ENCODE measurements at regions not wholly inside any gene's neighbourhood (a gene's known extent, or its start where the extent isn't known, plus 50 kb on each side); places are given as distances from the start of the nearest gene placed in this dataset.

DNA sequence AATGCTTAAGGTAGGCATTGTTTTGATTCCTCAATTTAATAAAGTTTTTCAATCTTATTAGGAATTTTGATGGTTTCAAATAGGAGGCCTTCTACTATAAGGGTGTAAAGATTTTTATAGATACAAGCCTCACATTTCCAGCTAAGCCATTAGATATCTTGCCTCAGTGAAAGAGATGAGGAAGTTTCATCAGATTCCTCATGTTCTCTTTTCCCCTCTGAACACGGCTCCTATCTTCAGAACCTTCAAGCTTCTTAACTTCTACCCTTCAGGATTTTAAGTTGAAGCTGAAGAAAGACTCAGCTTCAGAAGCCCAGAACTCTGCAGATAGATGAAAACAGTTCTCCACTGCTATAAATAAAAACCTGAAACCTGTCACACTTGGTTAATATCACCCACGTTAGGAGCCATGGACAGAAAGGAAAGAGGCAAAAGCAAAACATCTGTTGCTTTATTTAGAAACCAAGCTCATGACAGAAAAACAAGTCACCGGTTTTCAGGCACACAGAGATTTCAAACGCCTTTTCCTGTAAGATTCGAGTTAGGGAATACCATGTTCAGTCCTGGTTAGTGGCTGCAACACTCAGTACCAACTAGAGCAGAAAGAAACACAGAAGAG is 82.2 kb upstream of the GOLGA8B start:
- Mint-ChIP-seq H3K9me3 (ENCODE audit: unreplicated experiment) (no peaks in the 10 kb centered on the region), H3K36me3 (ENCODE audit: unreplicated experiment) (no peaks in the 10 kb centered on the region), H3K27me3 (ENCODE audit: unreplicated experiment) (peaks cover 64% of the 10 kb centered on the region), H3K4me3 (ENCODE audit: unreplicated experiment) (no peak overlapping the region), H3K27ac (ENCODE audit: unreplicated experiment) (no peak overlapping the region), H3K4me1 (ENCODE audit: unreplicated experiment) (peaks cover 5% of the 10 kb centered on the region)
- TF ChIP-seq, protein P1, sequence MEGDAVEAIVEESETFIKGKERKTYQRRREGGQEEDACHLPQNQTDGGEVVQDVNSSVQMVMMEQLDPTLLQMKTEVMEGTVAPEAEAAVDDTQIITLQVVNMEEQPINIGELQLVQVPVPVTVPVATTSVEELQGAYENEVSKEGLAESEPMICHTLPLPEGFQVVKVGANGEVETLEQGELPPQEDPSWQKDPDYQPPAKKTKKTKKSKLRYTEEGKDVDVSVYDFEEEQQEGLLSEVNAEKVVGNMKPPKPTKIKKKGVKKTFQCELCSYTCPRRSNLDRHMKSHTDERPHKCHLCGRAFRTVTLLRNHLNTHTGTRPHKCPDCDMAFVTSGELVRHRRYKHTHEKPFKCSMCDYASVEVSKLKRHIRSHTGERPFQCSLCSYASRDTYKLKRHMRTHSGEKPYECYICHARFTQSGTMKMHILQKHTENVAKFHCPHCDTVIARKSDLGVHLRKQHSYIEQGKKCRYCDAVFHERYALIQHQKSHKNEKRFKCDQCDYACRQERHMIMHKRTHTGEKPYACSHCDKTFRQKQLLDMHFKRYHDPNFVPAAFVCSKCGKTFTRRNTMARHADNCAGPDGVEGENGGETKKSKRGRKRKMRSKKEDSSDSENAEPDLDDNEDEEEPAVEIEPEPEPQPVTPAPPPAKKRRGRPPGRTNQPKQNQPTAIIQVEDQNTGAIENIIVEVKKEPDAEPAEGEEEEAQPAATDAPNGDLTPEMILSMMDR (IDR thresholded peaks at IDR 0.05) = no peak
- DNase-seq (ENCODE audit: extremely low spot score, unreplicated experiment) = no peak

- Mint-ChIP-seq H3K27ac (ENCODE audit: unreplicated experiment) (no peak overlapping the region), H3K4me1 (ENCODE audit: unreplicated experiment) (peaks cover 5% of the 10 kb centered on the region), H3K9me3 (ENCODE audit: unreplicated experiment) (no peaks in the 10 kb centered on the region), H3K4me3 (ENCODE audit: unreplicated experiment) (no peak overlapping the region), H3K27me3 (ENCODE audit: unreplicated experiment) (peaks cover 65% of the 10 kb centered on the region), H3K36me3 (ENCODE audit: unreplicated experiment) (no peaks in the 10 kb centered on the region)
- TF ChIP-seq, protein P1 (IDR thresholded peaks at IDR 0.05) = no peak
- DNase-seq (ENCODE audit: extremely low spot score, unreplicated experiment) = no peak
Observed at GRCh38 chr15:34664418-34664817, 81.0 kb upstream of the GOLGA8B start.

GRCh38 chr15:34663101-34663500 is 79.7 kb upstream of the GOLGA8B start:
- no peaks in the 10 kb centered on the region for H3K9me3 Mint-ChIP-seq (ENCODE audit: unreplicated experiment)
- TF ChIP-seq, protein P1 (IDR thresholded peaks at IDR 0.05) = no peak
- no peak overlapping the region for H3K27ac Mint-ChIP-seq (ENCODE audit: unreplicated experiment)
- H3K36me3 Mint-ChIP-seq (ENCODE audit: unreplicated experiment) = no peaks in the 10 kb centered on the region
- H3K27me3 Mint-ChIP-seq (ENCODE audit: unreplicated experiment) = peaks cover 58% of the 10 kb centered on the region
- H3K4me3 Mint-ChIP-seq (ENCODE audit: unreplicated experiment) = no peak overlapping the region
- DNase-seq (ENCODE audit: extremely low spot score, unreplicated experiment) = no peak
- H3K4me1 Mint-ChIP-seq (ENCODE audit: unreplicated experiment) = peaks cover 5% of the 10 kb centered on the region

DNA sequence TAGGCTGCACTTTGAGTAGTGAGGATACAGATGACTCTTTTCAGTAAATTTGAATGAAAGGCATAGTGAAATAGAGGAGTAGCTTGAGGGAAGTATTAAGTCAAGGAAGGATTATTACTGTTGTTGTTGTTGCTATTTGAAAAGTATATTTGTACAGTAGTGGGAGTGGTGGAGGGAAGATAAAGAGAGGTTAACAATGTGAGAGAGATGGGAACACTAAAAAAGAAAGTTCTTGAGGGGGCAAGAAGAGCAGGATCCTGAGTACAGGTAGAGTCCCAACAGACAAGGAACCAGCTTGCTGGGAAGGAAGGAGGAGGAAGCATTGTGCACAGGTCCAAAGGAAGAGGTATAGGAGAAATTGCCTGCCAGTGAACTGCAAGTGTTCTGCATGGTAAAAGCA is 75.6 kb upstream of the GOLGA8B start:
- DNase-seq (ENCODE audit: extremely low spot score, unreplicated experiment) = no peak
- TF ChIP-seq, protein P1 (IDR thresholded peaks at IDR 0.05) = no peak
- Mint-ChIP-seq H3K27me3 (ENCODE audit: unreplicated experiment) (peaks cover 49% of the 10 kb centered on the region), H3K27ac (ENCODE audit: unreplicated experiment) (no peak overlapping the region), H3K9me3 (ENCODE audit: unreplicated experiment) (no peaks in the 10 kb centered on the region), H3K4me3 (ENCODE audit: unreplicated experiment) (no peak overlapping the region), H3K36me3 (ENCODE audit: unreplicated experiment) (no peaks in the 10 kb centered on the region), H3K4me1 (ENCODE audit: unreplicated experiment) (no peaks in the 10 kb centered on the region)

DNA sequence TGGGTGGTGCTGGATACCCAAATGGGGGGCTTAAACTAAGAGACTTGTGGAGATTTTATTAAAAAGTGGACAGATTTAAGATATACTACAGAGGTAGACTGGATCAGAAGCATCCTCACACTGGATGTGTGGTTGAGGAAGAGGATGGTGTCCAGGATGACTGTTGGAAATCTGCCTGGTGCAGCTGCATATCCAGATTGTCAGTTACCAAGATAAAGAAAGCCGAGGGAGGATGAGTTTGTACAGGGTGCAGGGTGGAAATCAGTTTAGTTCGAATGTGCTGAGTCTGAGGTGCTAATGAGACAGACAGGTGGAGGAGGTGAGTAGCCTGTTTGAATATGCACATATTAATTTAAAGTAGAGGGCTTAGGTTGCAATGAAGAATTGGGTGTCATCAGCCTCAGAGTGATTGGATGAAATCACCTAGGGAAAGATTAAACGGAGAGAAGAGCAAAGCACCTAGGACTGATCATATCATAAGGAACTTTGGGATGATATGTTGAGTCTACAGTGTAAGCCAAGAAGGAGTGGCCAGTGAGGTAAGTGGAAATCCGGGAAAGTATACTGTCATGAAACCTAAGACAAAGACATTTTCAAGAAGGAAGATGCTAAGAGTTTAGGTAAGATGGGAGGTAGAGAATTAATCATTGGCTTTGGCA is 74.1 kb upstream of the GOLGA8B start:
- H3K36me3 Mint-ChIP-seq (ENCODE audit: unreplicated experiment) = no peaks in the 10 kb centered on the region
- TF ChIP-seq, protein P1 (IDR thresholded peaks at IDR 0.05) = no peak
- H3K27ac Mint-ChIP-seq (ENCODE audit: unreplicated experiment) = no peak overlapping the region
- H3K4me1 Mint-ChIP-seq (ENCODE audit: unreplicated experiment) = no peaks in the 10 kb centered on the region
- no peaks in the 10 kb centered on the region for H3K9me3 Mint-ChIP-seq (ENCODE audit: unreplicated experiment)
- no peak overlapping the region for H3K4me3 Mint-ChIP-seq (ENCODE audit: unreplicated experiment)
- H3K27me3 Mint-ChIP-seq (ENCODE audit: unreplicated experiment) = peaks cover 40% of the 10 kb centered on the region
- DNase-seq (ENCODE audit: extremely low spot score, unreplicated experiment) = no peak
